ENCODE measurements at regions not wholly inside any gene's neighbourhood (a gene's known extent, or its start where the extent isn't known, plus 50 kb on each side); places are given as distances from the start of the nearest gene placed in this dataset.

GRCh38 chr6:4717124-4717523, 59.1 kb upstream of the CDYL start:
- Histone ChIP-seq H3K27ac (no peak overlapping the region), H3K27me3 (no peaks in the 10 kb centered on the region), H3K4me1 (no peaks in the 10 kb centered on the region), H3K9me3 (no peaks in the 10 kb centered on the region), H3K4me3 (no peak overlapping the region), H3K36me3 (no peaks in the 10 kb centered on the region)
- WGBS, 2 donors (ENCODE audit: low coverage in 1 of 2): 56 to 85% methylated on average over 3 to 4 of the region's 4 CpGs
- ATAC-seq: no peak
- TF ChIP-seq POLR2AphosphoS5 (IDR thresholded peaks at IDR 0.05) (no peak), EP300 (IDR thresholded peaks at IDR 0.05) (no peak), CTCF (IDR thresholded peaks at IDR 0.05) (no peak)

GRCh38 chr6:4714961-4715501, 61.2 kb upstream of the CDYL start:
- no peak for ATAC-seq

GRCh38 chr6:4712291-4712690, 63.9 kb upstream of the CDYL start:
- H3K4me3 ChIP-seq: no peak overlapping the region
- TF ChIP-seq POLR2AphosphoS5 (IDR thresholded peaks at IDR 0.05) (no peak), EP300 (IDR thresholded peaks at IDR 0.05) (no peak), CTCF (IDR thresholded peaks at IDR 0.05) (no peak), POLR2A (IDR thresholded peaks at IDR 0.05) (no peak)
- H3K4me1 ChIP-seq: no peaks in the 10 kb centered on the region
- ATAC-seq: no peak
- H3K27ac ChIP-seq: no peak overlapping the region
- no peaks in the 10 kb centered on the region for H3K36me3 ChIP-seq
- H3K9me3 ChIP-seq: peaks cover 0 to 4% (median 0%) of the 10 kb centered on the region in 3 donors
- no peaks in the 10 kb centered on the region for H3K27me3 ChIP-seq
- WGBS, 2 donors (ENCODE audit: low coverage in 1 of 2): 80% methylated on average over 6 of the region's 9 CpGs; no CpG with 5 or more reads in 1 of the 2 donors

More at GRCh38 chr6:4714961-4715501, 61.2 kb upstream of the CDYL start:
- H3K27ac ChIP-seq: no peak overlapping the region
- TF ChIP-seq EP300 (IDR thresholded peaks at IDR 0.05): no peak
- TF ChIP-seq POLR2A (IDR thresholded peaks at IDR 0.05): no peak
- no peak for TF ChIP-seq POLR2AphosphoS5 (IDR thresholded peaks at IDR 0.05)
- TF ChIP-seq CTCF (IDR thresholded peaks at IDR 0.05): no peak
- H3K4me3 ChIP-seq: no peak overlapping the region
- no peaks in the 10 kb centered on the region for H3K9me3 ChIP-seq
- WGBS, 2 donors (ENCODE audit: low coverage in 1 of 2): 92 to 100% methylated on average over 1 to 8 of the region's 8 CpGs
- no peaks in the 10 kb centered on the region for H3K36me3 ChIP-seq
- no peaks in the 10 kb centered on the region for H3K4me1 ChIP-seq
- H3K27me3 ChIP-seq: no peaks in the 10 kb centered on the region

- TF ChIP-seq CTCF (IDR thresholded peaks at IDR 0.05): no peak
- no peak for TF ChIP-seq POLR2A (IDR thresholded peaks at IDR 0.05)
- no peak for TF ChIP-seq POLR2AphosphoS5 (IDR thresholded peaks at IDR 0.05)
- no peak for TF ChIP-seq EP300 (IDR thresholded peaks at IDR 0.05)
Observed at GRCh38 chr6:4707011-4707410, 69.2 kb upstream of the CDYL start.

GRCh38 chr6:4705809-4706208, 70.4 kb upstream of the CDYL start:
- Histone ChIP-seq H3K36me3 (no peaks in the 10 kb centered on the region), H3K4me1 (no peaks in the 10 kb centered on the region), H3K9me3 (peaks cover 0 to 11% (median 0%) of the 10 kb centered on the region in 3 donors), H3K27me3 (no peaks in the 10 kb centered on the region), H3K27ac (no peak overlapping the region), H3K4me3 (no peak overlapping the region)
- ATAC-seq: no peak
- TF ChIP-seq POLR2A (IDR thresholded peaks at IDR 0.05) (no peak), EP300 (IDR thresholded peaks at IDR 0.05) (no peak), CTCF (IDR thresholded peaks at IDR 0.05) (no peak), POLR2AphosphoS5 (IDR thresholded peaks at IDR 0.05) (no peak)
- 78% methylated on average over 4 of the region's 5 CpGs; no CpG with 5 or more reads in 1 of the 2 donors for WGBS, 2 donors (ENCODE audit: low coverage in 1 of 2)

More at GRCh38 chr6:4707011-4707410, 69.2 kb upstream of the CDYL start:
- WGBS, 2 donors (ENCODE audit: low coverage in 1 of 2): 94 to 100% methylated on average over 2 to 3 of the region's 3 CpGs
- Histone ChIP-seq H3K4me1 (no peaks in the 10 kb centered on the region), H3K27me3 (no peaks in the 10 kb centered on the region), H3K36me3 (no peaks in the 10 kb centered on the region), H3K9me3 (peaks cover 0 to 11% (median 0%) of the 10 kb centered on the region in 3 donors), H3K27ac (no peak overlapping the region), H3K4me3 (no peak overlapping the region)
- ATAC-seq: no peak

Measured in gastroesophageal sphincter (tissue), 4 donors.